DMS 273 (cell line): ENCODE measurements at regions not wholly inside any gene's neighbourhood (a gene's known extent, or its start where the extent isn't known, plus 50 kb on each side); places are given as distances from the start of the nearest gene placed in this dataset.

Experiments used
- DNase-seq: peaks from one replicate; lab custom pipeline; 2025; ENCODE audit not compliant: unreplicated experiment; lab: John Stamatoyannopoulos, UW

- DNase-seq: no peak
Measured at GRCh38 chr22:22417495-22418162, 90.9 kb downstream of the ZNF280B start.

- DNase-seq: no peak
Measured at GRCh38 chr22:22418163-22418549, 90.4 kb downstream of the ZNF280B start.

GRCh38 chr22:22418957-22419356 lies 89.6 kb downstream of the ZNF280B start:
- DNase-seq: no peak

- DNase-seq: no peak
Measured at GRCh38 chr22:22420580-22420979, 88.0 kb downstream of the ZNF280B start.

- DNase-seq: no peak
Measured at GRCh38 chr22:22421392-22421791, 87.2 kb downstream of the ZNF280B start.

- peak; percentile 81 for DNase-seq
Measured at GRCh38 chr22:22422629-22423112, 85.9 kb downstream of the ZNF280B start.

GRCh38 chr22:22423681-22424080 lies 84.9 kb downstream of the ZNF280B start:
- DNase-seq: no peak

- DNase-seq: no peak
Measured at GRCh38 chr22:22424210-22424800, 84.2 kb downstream of the ZNF280B start.

GRCh38 chr22:22424956-22425355 lies 83.6 kb downstream of the ZNF280B start:
- DNase-seq: no peak

- no peak for DNase-seq
Measured at GRCh38 chr22:22425356-22425755, 83.2 kb downstream of the ZNF280B start.

GRCh38 chr22:22425783-22426624 lies 82.5 kb downstream of the ZNF280B start:
- DNase-seq: no peak

GRCh38 chr22:22427542-22428065 lies 80.9 kb downstream of the ZNF280B start:
- no peak for DNase-seq

- no peak for DNase-seq
Measured at GRCh38 chr22:22428222-22429098, 80.1 kb downstream of the ZNF280B start.

GRCh38 chr22:22429369-22430108 lies 79.0 kb downstream of the ZNF280B start:
- no peak for DNase-seq

- no peak for DNase-seq
Measured at GRCh38 chr22:22430111-22430820, 78.3 kb downstream of the ZNF280B start.

GRCh38 chr22:22431271-22432220 lies 77.0 kb downstream of the ZNF280B start:
- DNase-seq: peak; percentile 67

GRCh38 chr22:22432479-22432878 lies 76.1 kb downstream of the ZNF280B start:
- DNase-seq: no peak

GRCh38 chr22:22432937-22433336 lies 75.6 kb downstream of the ZNF280B start:
- no peak for DNase-seq
